Aorta (tissue), 5 donors: ENCODE measurements at regions not wholly inside any gene's neighbourhood (a gene's known extent, or its start where the extent isn't known, plus 50 kb on each side); places are given as distances from the start of the nearest gene placed in this dataset.
"Not testable (repeated sequence)": the region's sequence is repeated elsewhere in the genome, so short reads cannot be mapped to it uniquely, and the experiment has no call there.

Experiments used
- ATAC-seq: fragments of 200-7000 bp; cut with Tn5 transposase; one replicate; pipeline ENCODE4 v1.9.1; 2022; ENCODE audit warnings: moderate library complexity; ENCODE audit not compliant: low FRiP score
- DNase-seq, 2 donors: peaks; one replicate each; pipeline ENCODE4 v3.0.0-alpha.2; 2020
- H3K27ac ChIP-seq, 2 donors: one replicate each; pipeline ENCODE4 v1.5.1; 2013; ENCODE audit warnings: low read length in 2 of 2, mild to moderate bottlenecking in 2 of 2, moderate library complexity in 2 of 2, control low read depth in 1 of 2, inconsistent platforms in 1 of 2, low read depth in 1 of 2
- H3K27me3 ChIP-seq, 2 donors: one replicate each; pipeline ENCODE4 v1.6.1; 2013; ENCODE audit warnings: control low read depth in 1 of 2, low read length in 1 of 2, mild to moderate bottlenecking in 1 of 2, moderate library complexity in 1 of 2; ENCODE audit not compliant: insufficient read depth in 2 of 2, control insufficient read depth in 1 of 2
- H3K36me3 ChIP-seq, 2 donors: one replicate each; pipeline ENCODE4 v1.6.1; 2013; ENCODE audit warnings: control low read depth in 1 of 2, low read length in 1 of 2, mild to moderate bottlenecking in 1 of 2; ENCODE audit not compliant: insufficient read depth in 2 of 2, control insufficient read depth in 1 of 2
- H3K4me1 ChIP-seq, 2 donors: one replicate each; pipeline ENCODE4 v1.6.1; 2013; ENCODE audit warnings: low read length in 2 of 2, control low read depth in 1 of 2, mild to moderate bottlenecking in 1 of 2, moderate library complexity in 1 of 2; ENCODE audit not compliant: insufficient read depth in 2 of 2, control insufficient read depth in 1 of 2
- H3K4me3 ChIP-seq, 2 donors: one replicate each; pipeline ENCODE4 v1.5.1; 2013; ENCODE audit warnings: low read length in 2 of 2, control low read depth in 1 of 2, mild to moderate bottlenecking in 1 of 2
- H3K9me3 ChIP-seq: one replicate; pipeline ENCODE4 v1.6.1; 2013; ENCODE audit warnings: mild to moderate bottlenecking, low read length; ENCODE audit not compliant: control insufficient read depth
- WGBS, 2 donors: extraction: QIAGEN DNeasy Blood & Tissue Kit; methylation state at CpG; one replicate each; pipeline ENCODE4 v1.1.7; 2013; 5-methylcytosine and 5-hydroxymethylcytosine counted together
- intact Hi-C, 2 donors: fragments of 100-400 bp; cut with DNase I; formaldehyde crosslinking; loops; one replicate each; pipeline versions ENCODE4 v1.14.2 to v1.15.0; 2022
- donor health status: healthy with polysubstance abuse.
- donor health status: Bipolar disorder and iron deficiency.
- donor health status: DM: no; HTN: no; CAD: no.
- donor health status: DM: no; HTN: no; CAD: no.
- donor health status: DM: yes; HTN: yes; CAD: no.

- intact Hi-C loops, result no loop called here
- no peak for ATAC-seq
- 59 to 62% methylated on average over 3 of the region's 3 CpGs for WGBS, 2 donors
Observed at GRCh38 chr10:84946904-84947303, 618.5 kb downstream of the CCSER2 start.

GRCh38 chr10:84948644-84949043 is 620.3 kb downstream of the CCSER2 start:
- peaks cover 0 to 1% of the 10 kb centered on the region in 2 donors for H3K27me3 ChIP-seq
- intact Hi-C loops, result no loop called here

More at GRCh38 chr10:84946904-84947303, 618.5 kb downstream of the CCSER2 start:
- Histone ChIP-seq H3K36me3 (no peaks in the 10 kb centered on the region), H3K9me3 (peaks cover 1% of the 10 kb centered on the region), H3K4me3 (no peak overlapping the region), H3K27ac (no peak overlapping the region), H3K27me3 (peaks cover 0 to 1% of the 10 kb centered on the region in 2 donors), H3K4me1 (no peaks in the 10 kb centered on the region)
- no peak for DNase-seq

DNA sequence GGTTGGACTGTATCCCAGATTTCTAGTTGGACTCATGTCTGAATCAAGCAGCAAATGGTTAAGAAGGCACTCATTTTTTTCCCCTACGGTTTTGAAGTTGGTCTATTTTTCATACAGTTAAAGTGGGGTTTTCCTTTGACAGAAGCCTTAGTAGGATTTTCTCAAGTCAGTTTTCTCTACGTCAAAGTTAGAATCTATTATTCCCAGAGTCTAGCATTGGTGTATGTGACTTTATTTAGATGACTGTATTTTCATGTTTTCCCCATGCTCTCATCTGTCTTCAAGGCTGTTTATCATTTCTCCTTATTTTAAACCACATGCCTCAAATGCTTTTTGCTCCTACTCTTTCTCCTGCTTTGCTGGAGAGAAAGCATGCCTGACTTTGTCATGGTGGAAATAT is 623.2 kb downstream of the CCSER2 start:
- Histone ChIP-seq H3K9me3 (no peaks in the 10 kb centered on the region), H3K4me3 (no peak overlapping the region), H3K27ac (no peak overlapping the region), H3K4me1 (no peaks in the 10 kb centered on the region), H3K36me3 (no peaks in the 10 kb centered on the region), H3K27me3 (no peaks in the 10 kb centered on the region)
- WGBS, 2 donors, result 7 to 12% methylated on average over 2 of the region's 2 CpGs
- intact Hi-C loops, result no loop called here
- DNase-seq (no peak), ATAC-seq (no peak)

More at GRCh38 chr10:84948644-84949043, 620.3 kb downstream of the CCSER2 start:
- no peak overlapping the region for H3K4me3 ChIP-seq
- H3K27ac ChIP-seq, result no peak overlapping the region
- 9 to 22% methylated on average over 2 of the region's 2 CpGs for WGBS, 2 donors
- DNase-seq, result no peak
- ATAC-seq, result no peak
- peaks cover 1% of the 10 kb centered on the region for H3K9me3 ChIP-seq
- no peaks in the 10 kb centered on the region for H3K36me3 ChIP-seq
- no peaks in the 10 kb centered on the region for H3K4me1 ChIP-seq

GRCh38 chr10:84957427-84957826 is 629.0 kb downstream of the CCSER2 start:
- no peak for ATAC-seq
- Histone ChIP-seq H3K9me3 (no peaks in the 10 kb centered on the region), H3K27me3 (no peaks in the 10 kb centered on the region), H3K4me3 (no peak overlapping the region), H3K27ac (no peak overlapping the region), H3K36me3 (no peaks in the 10 kb centered on the region), H3K4me1 (no peaks in the 10 kb centered on the region)
- intact Hi-C loops, result no loop called here
- DNase-seq, result no peak

DNA sequence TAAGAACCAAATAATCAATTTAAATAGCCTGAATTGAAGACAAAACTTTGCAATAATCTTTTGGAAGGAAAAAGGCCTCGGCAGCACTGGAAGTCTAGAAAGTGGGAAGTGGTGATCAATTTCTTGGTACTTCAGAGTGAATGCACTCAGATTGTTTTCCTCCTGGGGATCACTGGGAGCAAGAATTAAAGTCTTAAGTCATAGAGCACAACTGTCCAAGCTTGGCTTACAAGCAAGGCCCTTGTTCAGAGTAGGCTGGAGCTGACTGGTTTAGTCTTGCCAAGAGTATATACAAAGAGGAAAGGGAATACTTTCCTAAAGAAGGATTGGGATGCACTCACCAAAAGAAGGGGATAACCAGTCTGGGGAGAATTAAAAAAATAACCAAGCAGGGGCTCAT is 637.1 kb downstream of the CCSER2 start:
- DNase-seq (no peak), ATAC-seq (no peak)
- WGBS, 2 donors, result 84 to 92% methylated on average over 1 of the region's 1 CpG

GRCh38 chr10:84966708-84967441 is 638.5 kb downstream of the CCSER2 start:
- no peak overlapping the region for H3K27ac ChIP-seq

More for the DNA sequence above, 637.1 kb downstream of the CCSER2 start:
- intact Hi-C loops, result no loop called here
- Histone ChIP-seq H3K4me3 (no peak overlapping the region), H3K4me1 (no peaks in the 10 kb centered on the region), H3K36me3 (no peaks in the 10 kb centered on the region), H3K9me3 (no peaks in the 10 kb centered on the region), H3K27me3 (no peaks in the 10 kb centered on the region), H3K27ac (no peak overlapping the region)

DNA sequence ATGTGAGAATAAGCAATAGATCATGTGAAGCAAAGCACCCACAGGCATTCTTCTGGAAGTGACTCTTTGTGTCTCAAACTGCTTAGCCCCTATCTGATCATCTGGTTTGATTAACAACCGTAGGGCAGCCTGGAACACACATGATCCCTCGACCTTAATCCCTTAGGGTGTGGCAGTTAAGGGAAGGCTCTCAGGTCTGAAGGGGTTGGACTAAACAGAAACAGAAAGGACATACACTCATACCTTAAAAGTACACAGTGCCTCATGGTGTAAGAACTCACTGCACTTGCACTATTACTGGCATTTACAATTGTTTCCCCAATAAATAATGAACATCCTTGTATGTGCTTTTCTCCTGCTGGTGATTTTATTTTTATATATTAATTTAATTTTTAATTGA is 640.9 kb downstream of the CCSER2 start:
- intact Hi-C loops, H3K4me3 ChIP-seq, ATAC-seq, H3K27ac ChIP-seq, H3K9me3 ChIP-seq, H3K36me3 ChIP-seq, H3K27me3 ChIP-seq, H3K4me1 ChIP-seq, DNase-seq: not testable (repeated sequence)
- WGBS, 2 donors, result 47 to 62% methylated on average over 2 of the region's 2 CpGs

More at GRCh38 chr10:84966708-84967441, 638.5 kb downstream of the CCSER2 start:
- ATAC-seq (no peak), DNase-seq (no peak)
- intact Hi-C loops, result no loop called here
- H3K27me3 ChIP-seq, result no peaks in the 10 kb centered on the region
- 37 to 45% methylated on average over 6 of the region's 6 CpGs for WGBS, 2 donors
- no peak overlapping the region for H3K4me3 ChIP-seq
- no peaks in the 10 kb centered on the region for H3K9me3 ChIP-seq
- H3K4me1 ChIP-seq, result no peaks in the 10 kb centered on the region
- no peaks in the 10 kb centered on the region for H3K36me3 ChIP-seq

DNA sequence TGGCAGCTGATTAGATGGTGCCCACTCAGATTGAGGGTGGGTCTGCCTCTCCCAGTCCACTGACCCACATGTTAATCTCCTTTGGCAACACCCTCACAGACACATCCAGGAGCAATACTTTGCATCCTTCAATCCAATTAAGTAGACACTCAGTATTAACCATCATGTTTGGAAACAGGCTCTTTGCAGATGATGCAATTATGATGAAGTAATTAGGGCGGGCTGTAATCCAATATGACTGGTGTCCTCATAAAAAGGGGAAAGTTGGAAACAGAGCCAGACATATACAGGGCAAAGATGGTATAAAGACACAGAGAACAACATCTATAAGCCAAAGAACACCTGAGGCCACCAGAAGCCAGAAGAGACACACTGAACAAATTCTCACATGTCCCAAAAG is 658.6 kb downstream of the CCSER2 start:
- no peak for ATAC-seq
- WGBS, 2 donors, result 76 to 89% methylated on average over 1 of the region's 1 CpG
- intact Hi-C loops, result no loop called here

GRCh38 chr10:84988011-84988410 is 659.6 kb downstream of the CCSER2 start:
- 58 to 60% methylated on average over 2 of the region's 2 CpGs for WGBS, 2 donors
- intact Hi-C loops, result no loop called here
- no peak for DNase-seq
- Histone ChIP-seq H3K4me1 (no peaks in the 10 kb centered on the region), H3K36me3 (no peaks in the 10 kb centered on the region), H3K27ac (no peak overlapping the region), H3K27me3 (peaks cover 0 to 2% of the 10 kb centered on the region in 2 donors), H3K9me3 (peaks cover 2% of the 10 kb centered on the region), H3K4me3 (no peak overlapping the region)
- no peak for ATAC-seq

More for the DNA sequence above, 658.6 kb downstream of the CCSER2 start:
- Histone ChIP-seq H3K27me3 (peaks cover 0 to 2% of the 10 kb centered on the region in 2 donors), H3K4me1 (no peaks in the 10 kb centered on the region), H3K9me3 (peaks cover 3% of the 10 kb centered on the region), H3K4me3 (no peak overlapping the region), H3K27ac (no peak overlapping the region), H3K36me3 (no peaks in the 10 kb centered on the region)
- DNase-seq, result no peak
